SHP77 (cell line): ENCODE measurements at regions not wholly inside any gene's neighbourhood (a gene's known extent, or its start where the extent isn't known, plus 50 kb on each side); places are given as distances from the start of the nearest gene placed in this dataset.
"Not testable (repeated sequence)": the region's sequence is repeated elsewhere in the genome, so short reads cannot be mapped to it uniquely, and the experiment has no call there.

Source experiments
- DNase-seq, 2 experiments: peaks; one replicate each; lab custom pipeline; 2025; lab: John Stamatoyannopoulos, UW

DNA sequence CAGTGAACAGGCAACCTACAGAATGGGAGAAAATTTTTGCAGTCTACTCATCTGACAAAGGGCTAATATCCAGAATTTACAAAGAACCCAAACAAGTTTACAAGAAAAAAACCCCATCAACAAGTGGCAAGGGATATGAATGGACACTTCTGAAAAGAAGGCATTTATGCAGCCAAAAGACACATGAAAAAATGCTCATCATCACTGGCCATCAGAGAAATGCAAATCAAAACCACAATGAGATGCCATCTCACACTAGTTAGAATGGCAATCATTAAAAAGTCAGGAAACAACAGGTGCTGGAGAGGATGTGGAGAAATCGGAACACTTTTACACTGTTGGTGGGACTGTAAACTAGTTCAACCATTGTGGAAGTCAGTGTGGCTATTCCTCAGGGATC lies 80.3 kb downstream of the ZNF474 start:
- not testable (repeated sequence) for DNase-seq

DNA sequence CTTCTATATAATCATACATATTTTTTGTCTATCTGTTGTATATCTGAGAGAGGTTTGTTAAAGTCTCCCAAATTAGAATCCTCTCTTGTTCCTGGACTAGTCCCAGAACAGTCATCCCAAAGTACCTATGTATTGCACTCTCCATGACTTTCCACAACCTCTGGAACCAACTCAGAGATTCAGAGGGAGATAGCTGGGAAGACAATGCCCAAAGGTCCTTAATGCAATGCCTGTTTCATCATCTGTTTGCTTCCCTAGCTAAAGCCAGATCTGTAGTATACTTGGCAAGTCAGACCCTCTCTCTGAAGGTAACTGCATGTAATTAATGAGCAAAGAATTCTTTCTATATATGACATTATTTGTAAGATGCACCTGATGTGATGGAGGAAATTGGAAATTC lies 89.4 kb downstream of the ZNF474 start:
- no peak for DNase-seq

- no peak for DNase-seq
These were observed 90.3 kb downstream of the ZNF474 start for GRCh38 chr5:122219436-122220166.

GRCh38 chr5:122220511-122220910 lies 91.2 kb downstream of the ZNF474 start:
- no peak for DNase-seq

GRCh38 chr5:122221857-122222256 lies 90.2 kb upstream of the SNCAIP start:
- DNase-seq = no peak

GRCh38 chr5:122222580-122222979 lies 89.5 kb upstream of the SNCAIP start:
- DNase-seq = no peak

DNA sequence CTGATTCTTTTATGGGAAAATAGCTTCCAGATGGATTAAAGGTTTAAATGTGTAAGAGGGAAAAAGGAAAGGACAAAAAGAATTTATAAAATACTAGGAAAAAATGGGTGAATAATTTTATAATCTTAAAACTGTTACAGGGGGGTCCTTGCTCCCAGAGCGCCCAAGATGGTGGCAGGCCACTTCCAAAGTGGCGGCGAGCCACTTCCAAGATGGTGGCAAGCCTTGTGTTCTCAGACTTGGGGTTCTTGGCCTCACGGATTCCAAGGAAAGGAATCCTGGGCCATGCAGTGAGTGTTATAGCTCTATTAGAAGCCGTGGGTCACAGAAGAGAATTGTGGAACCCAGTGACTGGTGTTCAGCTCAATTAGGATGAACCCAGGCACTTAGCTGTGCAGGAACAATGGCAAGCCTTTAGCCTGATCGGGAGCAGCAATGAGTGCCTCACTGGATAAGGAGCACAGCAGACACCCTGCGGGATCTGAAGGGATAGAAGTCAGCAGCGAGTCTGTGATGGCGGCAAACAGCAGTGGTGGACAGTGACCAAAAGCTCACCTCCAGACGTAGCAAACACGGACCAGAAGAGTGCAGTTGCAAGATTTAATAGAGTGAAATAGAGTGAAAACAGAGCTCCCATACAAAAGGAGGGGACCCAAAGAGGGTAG lies 83.2 kb upstream of the SNCAIP start:
- DNase-seq = no peak

DNA sequence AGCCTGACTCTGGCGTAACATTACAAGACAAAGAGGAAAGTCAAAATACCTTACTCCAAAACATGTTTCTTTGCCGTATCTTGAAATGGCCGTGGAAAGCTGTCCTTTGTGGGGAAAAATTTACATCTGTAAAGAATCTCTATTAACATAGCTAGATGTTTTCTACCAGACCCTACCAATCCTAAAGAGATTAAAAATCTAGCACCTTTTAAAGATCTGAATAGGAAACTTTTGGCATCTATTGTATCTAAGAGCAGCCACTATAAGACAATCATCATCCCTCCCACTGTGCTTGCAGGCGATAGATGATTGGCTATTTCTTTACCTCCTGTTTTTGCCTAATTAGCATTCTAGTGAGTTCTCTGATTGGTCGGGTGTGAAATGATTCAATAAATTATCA lies 82.5 kb upstream of the SNCAIP start:
- no peak for DNase-seq

DNA sequence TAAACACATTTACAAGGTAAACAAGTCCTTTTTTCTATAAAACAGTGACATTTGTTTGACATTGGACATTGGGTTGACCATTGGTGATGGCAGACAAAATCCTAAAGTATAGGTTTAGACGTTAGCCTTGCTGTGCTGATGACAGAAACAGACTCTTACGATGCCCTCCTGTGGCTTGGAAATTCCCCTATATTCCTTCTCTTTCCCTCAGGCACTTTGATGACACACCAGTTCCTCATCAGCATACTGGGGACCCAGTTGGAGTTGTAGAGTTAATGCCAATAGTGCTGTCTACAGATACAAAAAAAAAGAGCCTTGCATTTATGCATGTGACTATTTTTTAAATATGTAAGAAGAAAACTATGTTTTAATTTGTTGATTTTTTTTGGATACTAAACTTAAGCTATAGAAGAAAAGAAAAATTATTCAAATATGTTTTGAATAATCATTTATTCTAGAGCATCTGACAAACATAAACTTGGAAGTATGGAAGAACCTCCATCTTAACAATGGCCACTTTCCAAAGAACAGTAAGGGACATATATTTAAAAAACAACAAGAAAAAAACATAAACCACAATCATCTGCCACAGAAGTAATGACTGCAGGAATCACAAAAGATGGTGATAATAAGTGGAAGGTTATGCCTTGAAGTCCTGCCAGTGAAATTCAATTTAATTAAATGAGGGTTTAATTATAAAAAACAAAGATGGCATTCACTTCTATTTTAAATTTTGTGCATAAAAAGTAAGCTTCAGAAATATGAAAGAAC lies 75.6 kb upstream of the SNCAIP start:
- no peak for DNase-seq

GRCh38 chr5:122237906-122238305 lies 74.1 kb upstream of the SNCAIP start:
- no peak for DNase-seq

- peak; percentile 33 to 35 for DNase-seq
These were observed 59.7 kb upstream of the SNCAIP start for GRCh38 chr5:122252319-122252718.

DNA sequence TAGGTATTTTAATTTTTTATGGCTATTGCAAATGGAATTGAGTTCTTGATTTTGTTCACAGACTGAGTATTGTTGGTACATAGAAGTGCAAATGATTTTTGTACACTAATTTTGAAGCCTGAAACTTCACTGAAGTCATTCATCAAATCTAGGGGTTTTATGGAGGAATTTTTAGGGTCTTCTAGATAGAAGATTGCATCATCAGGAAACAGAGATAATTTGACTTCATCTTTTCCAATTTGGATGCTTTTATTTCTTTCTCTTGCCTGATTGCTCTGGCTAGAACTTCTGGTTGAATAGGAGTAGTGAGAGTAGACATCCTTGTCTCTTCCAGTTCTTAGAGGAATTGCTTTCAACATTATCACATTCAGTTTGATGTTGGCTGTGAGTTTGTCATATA lies 58.2 kb upstream of the SNCAIP start:
- no peak for DNase-seq

DNA sequence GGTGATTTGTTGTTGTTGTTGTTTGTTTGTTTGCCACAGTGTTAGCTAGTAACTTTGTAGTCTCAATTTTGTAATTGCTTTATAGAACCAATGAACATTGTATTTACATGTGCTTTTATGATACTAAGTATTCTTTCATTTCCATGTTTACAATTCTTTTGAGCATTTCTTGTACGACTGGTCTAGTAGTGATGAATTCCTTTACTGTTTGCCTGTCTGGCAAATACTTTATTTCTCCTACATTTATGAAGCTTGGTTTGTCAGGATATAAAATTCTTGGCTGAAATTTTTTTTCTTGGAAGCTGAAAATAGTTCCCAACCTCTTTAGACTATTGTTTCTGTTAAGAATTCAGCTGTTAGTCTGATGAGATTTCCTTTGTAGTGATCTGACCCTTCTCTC lies 55.6 kb upstream of the SNCAIP start:
- DNase-seq = no peak

- no peak for DNase-seq
These were observed 55.0 kb upstream of the SNCAIP start for GRCh38 chr5:122257000-122257399.

GRCh38 chr5:122258241-122258640 lies 53.8 kb upstream of the SNCAIP start:
- DNase-seq = no peak

DNA sequence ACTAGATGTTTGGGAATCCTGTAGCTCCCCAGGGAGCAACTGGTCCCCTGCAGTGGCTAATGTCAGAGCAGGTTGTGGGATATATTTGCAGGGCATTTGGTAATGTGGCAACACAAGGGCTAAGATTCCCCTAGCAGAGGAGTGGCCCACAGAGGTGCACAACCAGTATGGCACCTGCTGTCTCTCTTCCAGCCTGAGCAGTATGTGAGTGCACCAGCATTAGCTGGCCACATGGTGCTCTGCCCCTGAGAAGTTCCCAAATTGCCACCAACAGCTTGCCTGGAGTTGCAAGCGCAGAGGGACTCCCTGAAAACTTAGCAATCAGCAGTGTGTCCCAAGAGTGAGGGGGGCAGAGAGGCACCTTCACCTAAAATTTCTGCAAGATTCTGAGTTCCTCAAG lies 53.2 kb upstream of the SNCAIP start:
- DNase-seq = no peak

DNA sequence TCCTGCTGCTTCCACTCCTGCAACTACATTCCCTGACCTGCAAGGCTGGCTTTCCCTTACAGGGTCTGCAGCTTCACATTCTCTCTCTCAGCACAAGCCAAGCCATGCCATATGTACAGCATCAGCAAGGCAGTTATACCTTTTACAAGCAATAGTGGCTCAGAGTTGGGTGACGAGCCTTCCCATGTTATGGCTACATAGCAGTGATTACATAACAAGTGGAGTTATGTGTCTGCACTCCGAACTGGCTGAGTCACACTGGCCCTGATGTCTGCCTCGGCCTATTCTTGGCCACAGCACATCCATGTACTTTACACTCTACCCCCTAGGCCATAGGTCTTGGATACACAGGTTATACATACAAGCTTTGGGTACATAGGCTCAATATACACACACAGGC lies 52.0 kb upstream of the SNCAIP start:
- no peak for DNase-seq

DNA sequence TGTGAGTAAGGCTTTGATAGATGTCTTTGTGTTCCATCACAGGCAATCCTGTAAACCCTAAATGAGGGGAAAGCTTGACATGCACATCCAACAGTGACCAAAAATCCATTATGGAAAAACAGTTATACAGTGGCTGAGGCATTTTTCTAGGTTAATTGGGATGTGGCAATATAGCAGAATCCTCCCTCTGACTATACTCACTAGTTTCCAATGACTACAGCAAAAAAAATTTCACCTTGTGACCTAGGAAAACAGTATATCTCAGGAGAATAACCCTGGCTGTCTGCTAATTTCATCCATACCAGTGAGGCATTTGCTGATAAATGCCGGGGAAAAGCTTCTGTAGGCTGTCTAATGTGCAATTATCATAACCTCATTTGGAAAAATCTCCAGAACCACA lies 49.9 kb upstream of the SNCAIP start:
- no peak for DNase-seq
